ENCODE measurements at regions not wholly inside any gene's neighbourhood (a gene's known extent, or its start where the extent isn't known, plus 50 kb on each side); places are given as distances from the start of the nearest gene placed in this dataset.
"Not testable (repeated sequence)": the region's sequence is repeated elsewhere in the genome, so short reads cannot be mapped to it uniquely, and the experiment has no call there.

GRCh38 chr7:69301253-69301652, 297.0 kb upstream of the AUTS2 start:
- no peaks in the 10 kb centered on the region for H3K27me3 ChIP-seq (ENCODE audit: control insufficient read depth in 5 of 5, insufficient read depth in 4 of 5, low read length in 5 of 5)
- H3K4me1 ChIP-seq (ENCODE audit: control insufficient read depth in 5 of 5, insufficient read depth in 5 of 5, low read length in 5 of 5) = no peaks in the 10 kb centered on the region
- H3K36me3 ChIP-seq (ENCODE audit: control insufficient read depth in 5 of 5, insufficient read depth in 5 of 5, low read length in 5 of 5) = no peaks in the 10 kb centered on the region
- H3K9me3 ChIP-seq (ENCODE audit: control insufficient read depth in 5 of 5, low read length in 5 of 5) = peaks cover 0 to 2% (median 0%) of the 10 kb centered on the region in 5 donors
- no peak overlapping the region for H3K4me3 ChIP-seq (ENCODE audit: low read depth in 1 of 5, low read length in 5 of 5)
- no peak overlapping the region for H3K9ac ChIP-seq (ENCODE audit: low read length in 5 of 5)
- no peak overlapping the region for H3K27ac ChIP-seq (ENCODE audit: low read depth, low read length)

DNA sequence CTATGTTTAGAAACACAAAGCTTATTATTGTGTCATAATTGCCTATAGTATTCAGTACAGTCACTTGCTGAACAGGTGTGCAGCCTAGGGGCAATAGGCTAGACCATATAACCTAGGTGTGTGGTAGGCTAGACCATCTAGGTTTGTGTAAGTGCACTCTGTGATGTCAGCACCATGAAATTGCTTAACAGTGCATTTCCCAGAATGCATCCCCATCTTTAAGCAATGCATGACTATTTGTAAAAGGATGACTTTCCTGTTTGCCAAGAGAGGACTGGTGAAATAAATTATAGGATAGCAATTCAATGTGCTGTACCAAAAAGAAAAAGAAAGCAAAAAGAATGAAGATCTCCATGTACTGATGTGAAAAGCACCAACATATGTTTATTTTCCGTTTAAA, 288.7 kb upstream of the AUTS2 start:
- Histone ChIP-seq H3K9ac (ENCODE audit: low read length in 5 of 5) (no peak overlapping the region), H3K36me3 (ENCODE audit: control insufficient read depth in 5 of 5, insufficient read depth in 5 of 5, low read length in 5 of 5) (no peaks in the 10 kb centered on the region), H3K4me1 (ENCODE audit: control insufficient read depth in 5 of 5, insufficient read depth in 5 of 5, low read length in 5 of 5) (no peaks in the 10 kb centered on the region), H3K27me3 (ENCODE audit: control insufficient read depth in 5 of 5, insufficient read depth in 4 of 5, low read length in 5 of 5) (no peaks in the 10 kb centered on the region), H3K4me3 (ENCODE audit: low read depth in 1 of 5, low read length in 5 of 5) (no peak overlapping the region), H3K9me3 (ENCODE audit: control insufficient read depth in 5 of 5, low read length in 5 of 5) (peaks cover 0 to 2% (median 0%) of the 10 kb centered on the region in 5 donors), H3K27ac (ENCODE audit: low read depth, low read length) (no peak overlapping the region)

DNA sequence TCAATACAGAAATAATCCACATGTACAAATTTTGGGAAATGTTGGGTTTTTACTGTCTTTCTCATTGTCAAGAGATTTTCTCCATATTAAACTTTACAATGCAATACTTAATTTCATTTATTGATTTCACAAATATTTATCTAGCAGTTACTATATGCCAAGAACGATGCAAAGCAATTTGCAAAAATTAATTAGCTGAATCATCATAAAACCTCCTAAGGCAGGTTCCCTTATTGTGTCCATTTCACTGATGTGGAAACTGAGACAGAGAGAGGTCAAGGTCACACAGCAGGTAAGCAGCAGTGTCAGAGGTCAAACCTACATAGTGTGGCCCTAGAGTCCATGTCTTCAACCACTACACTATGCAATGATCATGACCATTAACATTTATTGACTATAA, 286.8 kb upstream of the AUTS2 start:
- no peak overlapping the region for H3K4me3 ChIP-seq (ENCODE audit: low read depth in 1 of 5, low read length in 5 of 5)
- H3K27ac ChIP-seq (ENCODE audit: low read depth, low read length) = no peak overlapping the region
- H3K36me3 ChIP-seq (ENCODE audit: control insufficient read depth in 5 of 5, insufficient read depth in 5 of 5, low read length in 5 of 5) = no peaks in the 10 kb centered on the region
- H3K9me3 ChIP-seq (ENCODE audit: control insufficient read depth in 5 of 5, low read length in 5 of 5) = no peaks in the 10 kb centered on the region
- no peak overlapping the region for H3K9ac ChIP-seq (ENCODE audit: low read length in 5 of 5)
- no peaks in the 10 kb centered on the region for H3K27me3 ChIP-seq (ENCODE audit: control insufficient read depth in 5 of 5, insufficient read depth in 4 of 5, low read length in 5 of 5)
- no peaks in the 10 kb centered on the region for H3K4me1 ChIP-seq (ENCODE audit: control insufficient read depth in 5 of 5, insufficient read depth in 5 of 5, low read length in 5 of 5)

GRCh38 chr7:69313852-69314251, 284.4 kb upstream of the AUTS2 start:
- not testable (repeated sequence) for H3K27me3 ChIP-seq (ENCODE audit: control insufficient read depth in 5 of 5, insufficient read depth in 4 of 5, low read length in 5 of 5); H3K9me3 ChIP-seq (ENCODE audit: control insufficient read depth in 5 of 5, low read length in 5 of 5); H3K4me3 ChIP-seq (ENCODE audit: low read depth in 1 of 5, low read length in 5 of 5); H3K4me1 ChIP-seq (ENCODE audit: control insufficient read depth in 5 of 5, insufficient read depth in 5 of 5, low read length in 5 of 5); H3K27ac ChIP-seq (ENCODE audit: low read depth, low read length); H3K36me3 ChIP-seq (ENCODE audit: control insufficient read depth in 5 of 5, insufficient read depth in 5 of 5, low read length in 5 of 5); H3K9ac ChIP-seq (ENCODE audit: low read length in 5 of 5)

DNA sequence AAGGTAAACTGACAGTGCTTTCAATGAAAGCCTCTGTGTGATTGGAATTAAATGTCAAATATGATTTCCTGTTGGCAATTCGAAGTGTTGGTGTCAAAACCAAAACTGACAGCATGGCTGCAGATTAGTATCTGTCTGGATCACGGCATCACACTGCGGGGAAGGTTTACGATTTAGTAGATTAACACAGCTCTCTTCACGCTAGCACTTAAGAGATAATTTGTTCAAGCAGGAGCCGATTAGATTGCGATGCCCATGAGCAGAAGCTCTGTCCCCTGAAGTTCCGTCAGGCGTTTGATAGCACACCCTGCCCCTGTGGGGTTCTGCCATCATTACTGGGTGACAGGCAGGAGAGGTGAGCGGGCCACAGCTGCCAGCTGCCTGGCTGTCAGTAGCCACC, 279.5 kb upstream of the AUTS2 start:
- Histone ChIP-seq H3K9ac (ENCODE audit: low read length in 5 of 5) (no peak overlapping the region), H3K9me3 (ENCODE audit: control insufficient read depth in 5 of 5, low read length in 5 of 5) (no peaks in the 10 kb centered on the region), H3K4me1 (ENCODE audit: control insufficient read depth in 5 of 5, insufficient read depth in 5 of 5, low read length in 5 of 5) (no peaks in the 10 kb centered on the region), H3K4me3 (ENCODE audit: low read depth in 1 of 5, low read length in 5 of 5) (no peak overlapping the region), H3K27me3 (ENCODE audit: control insufficient read depth in 5 of 5, insufficient read depth in 4 of 5, low read length in 5 of 5) (no peaks in the 10 kb centered on the region), H3K36me3 (ENCODE audit: control insufficient read depth in 5 of 5, insufficient read depth in 5 of 5, low read length in 5 of 5) (no peaks in the 10 kb centered on the region), H3K27ac (ENCODE audit: low read depth, low read length) (no peak overlapping the region)

DNA sequence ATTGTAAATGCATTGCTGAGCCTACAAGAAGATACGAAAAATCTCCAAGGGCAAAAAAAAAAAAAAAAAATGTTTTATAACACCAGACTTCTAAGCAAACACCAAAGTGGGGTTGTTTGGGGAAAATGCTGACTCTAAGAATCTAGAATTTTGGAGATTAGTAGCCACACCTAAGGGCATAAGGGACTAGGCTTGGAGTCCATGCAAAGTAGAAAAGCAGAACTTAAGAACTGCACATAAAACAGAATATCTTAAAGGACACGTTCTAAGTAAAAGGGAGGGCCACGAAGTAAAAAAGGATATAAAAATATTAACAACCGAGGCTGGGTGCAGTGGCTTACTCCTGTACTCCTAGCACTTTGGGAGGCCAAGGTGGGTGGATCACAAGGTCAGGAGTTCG, 269.8 kb upstream of the AUTS2 start:
- no peak overlapping the region for H3K27ac ChIP-seq (ENCODE audit: low read depth, low read length)
- no peaks in the 10 kb centered on the region for H3K4me1 ChIP-seq (ENCODE audit: control insufficient read depth in 5 of 5, insufficient read depth in 5 of 5, low read length in 5 of 5)
- no peak overlapping the region for H3K4me3 ChIP-seq (ENCODE audit: low read depth in 1 of 5, low read length in 5 of 5)
- H3K9me3 ChIP-seq (ENCODE audit: control insufficient read depth in 5 of 5, low read length in 5 of 5) = no peaks in the 10 kb centered on the region
- no peaks in the 10 kb centered on the region for H3K27me3 ChIP-seq (ENCODE audit: control insufficient read depth in 5 of 5, insufficient read depth in 4 of 5, low read length in 5 of 5)
- H3K36me3 ChIP-seq (ENCODE audit: control insufficient read depth in 5 of 5, insufficient read depth in 5 of 5, low read length in 5 of 5) = no peaks in the 10 kb centered on the region
- no peak overlapping the region for H3K9ac ChIP-seq (ENCODE audit: low read length in 5 of 5)

DNA sequence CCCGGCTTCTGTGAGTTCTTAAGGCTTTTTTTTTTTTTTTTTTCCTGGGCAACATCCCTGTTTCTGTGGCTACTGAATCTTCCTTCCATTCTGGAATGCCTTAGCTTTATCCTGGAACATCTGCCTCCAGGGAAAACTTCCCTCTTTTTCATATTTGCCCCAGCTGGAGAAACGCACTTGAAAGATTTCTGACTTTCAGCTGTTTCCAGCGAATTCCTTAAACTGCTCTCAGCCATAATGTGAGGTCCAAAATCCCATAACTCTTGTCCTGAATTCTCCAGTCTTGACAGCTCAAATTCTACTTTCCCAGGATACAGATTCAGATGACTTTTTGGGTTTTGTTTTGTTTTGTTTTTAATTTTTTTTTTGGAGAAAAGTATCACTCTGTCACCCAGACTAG, 263.6 kb upstream of the AUTS2 start:
- Histone ChIP-seq H3K36me3 (ENCODE audit: control insufficient read depth in 5 of 5, insufficient read depth in 5 of 5, low read length in 5 of 5) (no peaks in the 10 kb centered on the region), H3K9me3 (ENCODE audit: control insufficient read depth in 5 of 5, low read length in 5 of 5) (peaks cover 0 to 2% (median 0%) of the 10 kb centered on the region in 5 donors), H3K4me3 (ENCODE audit: low read depth in 1 of 5, low read length in 5 of 5) (no peak overlapping the region), H3K9ac (ENCODE audit: low read length in 5 of 5) (no peak overlapping the region), H3K27ac (ENCODE audit: low read depth, low read length) (no peak overlapping the region), H3K27me3 (ENCODE audit: control insufficient read depth in 5 of 5, insufficient read depth in 4 of 5, low read length in 5 of 5) (no peaks in the 10 kb centered on the region), H3K4me1 (ENCODE audit: control insufficient read depth in 5 of 5, insufficient read depth in 5 of 5, low read length in 5 of 5) (no peaks in the 10 kb centered on the region)

- Histone ChIP-seq H3K27ac (ENCODE audit: low read depth, low read length) (no peak overlapping the region), H3K27me3 (ENCODE audit: control insufficient read depth in 5 of 5, insufficient read depth in 4 of 5, low read length in 5 of 5) (no peaks in the 10 kb centered on the region), H3K36me3 (ENCODE audit: control insufficient read depth in 5 of 5, insufficient read depth in 5 of 5, low read length in 5 of 5) (no peaks in the 10 kb centered on the region), H3K4me3 (ENCODE audit: low read depth in 1 of 5, low read length in 5 of 5) (no peak overlapping the region), H3K9me3 (ENCODE audit: control insufficient read depth in 5 of 5, low read length in 5 of 5) (peaks cover 0 to 2% (median 0%) of the 10 kb centered on the region in 5 donors), H3K9ac (ENCODE audit: low read length in 5 of 5) (no peak overlapping the region), H3K4me1 (ENCODE audit: control insufficient read depth in 5 of 5, insufficient read depth in 5 of 5, low read length in 5 of 5) (no peaks in the 10 kb centered on the region)
Observed at GRCh38 chr7:69335331-69335730, 262.9 kb upstream of the AUTS2 start.

DNA sequence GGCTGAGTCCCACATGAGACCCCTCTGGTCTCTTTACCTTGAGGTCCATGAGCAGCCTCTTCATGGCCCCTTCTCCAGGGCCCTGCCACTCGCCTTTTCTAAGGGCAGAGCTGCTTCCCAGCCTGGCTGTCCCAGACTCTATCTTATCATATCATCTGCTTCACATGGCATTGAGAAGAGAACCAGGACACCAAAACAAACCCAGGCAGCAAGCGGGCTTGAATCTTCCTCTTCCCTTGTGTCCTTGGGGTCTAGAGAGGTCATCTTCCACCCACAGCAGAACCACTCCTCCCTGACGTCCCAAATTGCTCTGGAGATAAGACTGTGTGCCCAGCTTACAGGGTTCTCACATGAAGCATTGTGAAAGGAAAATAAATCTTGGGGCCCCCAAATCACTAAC, 261.3 kb upstream of the AUTS2 start:
- peaks cover 0 to 2% (median 0%) of the 10 kb centered on the region in 5 donors for H3K9me3 ChIP-seq (ENCODE audit: control insufficient read depth in 5 of 5, low read length in 5 of 5)
- H3K36me3 ChIP-seq (ENCODE audit: control insufficient read depth in 5 of 5, insufficient read depth in 5 of 5, low read length in 5 of 5) = no peaks in the 10 kb centered on the region
- H3K9ac ChIP-seq (ENCODE audit: low read length in 5 of 5) = no peak overlapping the region

GRCh38 chr7:69338144-69338543, 260.1 kb upstream of the AUTS2 start:
- Histone ChIP-seq H3K9ac (ENCODE audit: low read length in 5 of 5) (no peak overlapping the region), H3K4me1 (ENCODE audit: control insufficient read depth in 5 of 5, insufficient read depth in 5 of 5, low read length in 5 of 5) (no peaks in the 10 kb centered on the region), H3K9me3 (ENCODE audit: control insufficient read depth in 5 of 5, low read length in 5 of 5) (peaks cover 0 to 2% (median 0%) of the 10 kb centered on the region in 5 donors), H3K4me3 (ENCODE audit: low read depth in 1 of 5, low read length in 5 of 5) (no peak overlapping the region), H3K27me3 (ENCODE audit: control insufficient read depth in 5 of 5, insufficient read depth in 4 of 5, low read length in 5 of 5) (no peaks in the 10 kb centered on the region), H3K27ac (ENCODE audit: low read depth, low read length) (no peak overlapping the region), H3K36me3 (ENCODE audit: control insufficient read depth in 5 of 5, insufficient read depth in 5 of 5, low read length in 5 of 5) (no peaks in the 10 kb centered on the region)

More for the DNA sequence above, 261.3 kb upstream of the AUTS2 start:
- Histone ChIP-seq H3K27ac (ENCODE audit: low read depth, low read length) (no peak overlapping the region), H3K4me3 (ENCODE audit: low read depth in 1 of 5, low read length in 5 of 5) (no peak overlapping the region), H3K27me3 (ENCODE audit: control insufficient read depth in 5 of 5, insufficient read depth in 4 of 5, low read length in 5 of 5) (no peaks in the 10 kb centered on the region), H3K4me1 (ENCODE audit: control insufficient read depth in 5 of 5, insufficient read depth in 5 of 5, low read length in 5 of 5) (no peaks in the 10 kb centered on the region)

GRCh38 chr7:69341288-69341687, 257.0 kb upstream of the AUTS2 start:
- H3K27me3 ChIP-seq (ENCODE audit: control insufficient read depth in 5 of 5, insufficient read depth in 4 of 5, low read length in 5 of 5) = no peaks in the 10 kb centered on the region
- H3K4me1 ChIP-seq (ENCODE audit: control insufficient read depth in 5 of 5, insufficient read depth in 5 of 5, low read length in 5 of 5) = no peaks in the 10 kb centered on the region
- H3K27ac ChIP-seq (ENCODE audit: low read depth, low read length) = no peak overlapping the region
- no peak overlapping the region for H3K9ac ChIP-seq (ENCODE audit: low read length in 5 of 5)
- peaks cover 0 to 7% (median 2%) of the 10 kb centered on the region in 5 donors for H3K9me3 ChIP-seq (ENCODE audit: control insufficient read depth in 5 of 5, low read length in 5 of 5)
- no peaks in the 10 kb centered on the region for H3K36me3 ChIP-seq (ENCODE audit: control insufficient read depth in 5 of 5, insufficient read depth in 5 of 5, low read length in 5 of 5)
- no peak overlapping the region for H3K4me3 ChIP-seq (ENCODE audit: low read depth in 1 of 5, low read length in 5 of 5)
